CD4-positive, alpha-beta memory T cell (primary cell): ENCODE measurements at regions not wholly inside any gene's neighbourhood (a gene's known extent, or its start where the extent isn't known, plus 50 kb on each side); places are given as distances from the start of the nearest gene placed in this dataset.

ENCODE experiments used
- CTCF ChIA-PET: fragments of 350-600 bp; sonication (Branson Sonifier 250); formaldehyde crosslinking; loops from one replicate; lab custom pipeline; 2021; ENCODE audit warnings: inconsistent platforms; ENCODE audit not compliant: partially characterized antibody; lab: Charles Lee
- POLR2A ChIA-PET: fragments of 350-600 bp; sonication (Branson Sonifier 250); formaldehyde crosslinking; loops from one replicate; lab custom pipeline; 2021; ENCODE audit not compliant: partially characterized antibody; lab: Charles Lee
- DNase-seq, 5 donors: peaks; one replicate each; pipeline versions ENCODE4 v3.0.0 to v3.0.0-alpha.2; 2020 to 2022; ENCODE audit warnings: mixed read lengths in 1 of 5
- H3K27ac ChIP-seq: one replicate; pipeline ENCODE4 v1.7.0; 2013; ENCODE audit warnings: low read depth, low read length
- H3K27me3 ChIP-seq: 2 replicates; pipeline ENCODE4 v1.7.0; 2013; ENCODE audit warnings: mild to moderate bottlenecking, low read length, moderate library complexity; ENCODE audit not compliant: insufficient read depth
- H3K36me3 ChIP-seq: 2 replicates; pipeline ENCODE4 v1.7.0; 2013; ENCODE audit warnings: mild to moderate bottlenecking, low read length, moderate library complexity; ENCODE audit not compliant: insufficient read depth
- H3K4me1 ChIP-seq: 2 replicates; pipeline ENCODE4 v1.7.0; 2013; ENCODE audit warnings: mild to moderate bottlenecking, low read length, moderate library complexity; ENCODE audit not compliant: insufficient read depth
- H3K4me3 ChIP-seq, 2 donors: one replicate each; pipeline ENCODE4 v1.7.0; 2013; ENCODE audit warnings: low read length in 2 of 2, mild to moderate bottlenecking in 1 of 2
- H3K9me3 ChIP-seq, 2 donors: one replicate each; pipeline ENCODE4 v1.7.0; 2013; ENCODE audit warnings: low read length in 2 of 2, control low read depth in 1 of 2; ENCODE audit not compliant: control insufficient read depth in 1 of 2
- H3K27ac Mint-ChIP-seq, 7 donors: one replicate each; pipeline ENCODE4 v1.8.0; 2020 to 2021; ENCODE audit warnings: mixed read lengths in 7 of 7, mild to moderate bottlenecking in 6 of 7, inconsistent platforms in 3 of 7, moderate library complexity in 3 of 7
- H3K27me3 Mint-ChIP-seq, 2 donors: one replicate each; pipeline ENCODE4 v1.8.0; 2020 to 2021; ENCODE audit warnings: mixed read lengths in 2 of 2
- H3K36me3 Mint-ChIP-seq, 2 donors: one replicate each; pipeline ENCODE4 v1.8.0; 2020 to 2021; ENCODE audit warnings: mixed read lengths in 2 of 2, inconsistent platforms in 1 of 2, mild to moderate bottlenecking in 1 of 2
- H3K4me1 Mint-ChIP-seq, 4 donors: one replicate each; pipeline ENCODE4 v1.8.0; 2020 to 2021; ENCODE audit warnings: mixed read lengths in 4 of 4, mild to moderate bottlenecking in 1 of 4
- H3K4me3 Mint-ChIP-seq, 8 donors: one replicate each; pipeline ENCODE4 v1.8.0; 2020 to 2021; ENCODE audit warnings: mixed read lengths in 8 of 8, mild to moderate bottlenecking in 7 of 8, moderate library complexity in 6 of 8, inconsistent platforms in 3 of 8
- H3K9me3 Mint-ChIP-seq, 8 donors: one replicate each; pipeline ENCODE4 v1.8.0; 2020 to 2021; ENCODE audit warnings: mixed read lengths in 8 of 8, mild to moderate bottlenecking in 5 of 8, inconsistent platforms in 3 of 8, moderate library complexity in 1 of 8
- intact Hi-C: fragments of 100-400 bp; cut with micrococcal nuclease; formaldehyde crosslinking; loops from one replicate; pipeline ENCODE4 v1.15.1; 2023

DNA sequence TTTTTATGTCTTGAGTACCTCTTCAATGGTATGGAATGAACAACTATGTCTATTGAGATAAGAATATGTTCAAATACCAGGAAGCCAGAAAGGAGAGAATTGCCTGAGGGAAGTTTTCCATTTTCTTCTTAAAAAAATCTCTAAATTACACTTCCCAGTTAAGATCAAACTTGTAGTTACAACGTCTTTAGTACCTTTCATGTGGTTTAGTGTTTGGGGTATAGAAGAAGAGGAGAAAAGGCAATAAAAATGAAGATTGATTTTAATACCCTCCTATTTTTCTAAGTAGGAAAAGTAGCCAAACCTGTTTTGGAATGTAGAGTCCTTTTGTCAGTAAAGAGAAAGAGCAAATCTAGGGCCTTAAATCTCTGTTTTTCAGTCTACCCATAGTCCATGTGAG, 470.0 kb upstream of the SEMA3A start:
- Mint-ChIP-seq H3K27ac (no peak overlapping the region), H3K36me3 (no peaks in the 10 kb centered on the region), H3K27me3 (no peaks in the 10 kb centered on the region), H3K4me3 (no peak overlapping the region), H3K4me1 (peaks cover 0 to under 1% (median 0%) of the 10 kb centered on the region in 4 donors), H3K9me3 (peaks cover 0 to 8% (median 0%) of the 10 kb centered on the region in 8 donors)
- Histone ChIP-seq H3K27me3 (no peaks in the 10 kb centered on the region), H3K4me1 (no peaks in the 10 kb centered on the region), H3K27ac (no peak overlapping the region), H3K9me3 (no peaks in the 10 kb centered on the region), H3K4me3 (no peak overlapping the region), H3K36me3 (no peaks in the 10 kb centered on the region)
- ChIA-PET POLR2A (no interaction called here), CTCF (no interaction called here)
- intact Hi-C loops: no loop called here
- DNase-seq: no peak

DNA sequence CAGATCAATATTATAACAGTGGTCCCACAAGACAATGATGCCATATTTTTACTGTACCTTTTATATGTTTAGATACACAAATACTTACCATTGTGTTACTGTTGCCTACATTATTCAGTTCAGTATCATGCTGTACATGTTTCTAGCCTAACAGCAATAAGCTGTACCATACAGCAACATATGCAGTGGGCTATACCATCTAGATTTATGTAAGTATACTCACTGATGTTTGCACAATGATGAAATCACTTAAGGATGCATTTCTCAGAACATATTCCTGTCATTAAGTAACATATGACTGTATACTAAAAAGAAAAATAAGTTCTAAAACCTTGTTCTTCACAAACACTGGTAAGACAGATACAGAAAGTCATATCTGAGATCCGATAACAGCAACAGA, 468.6 kb upstream of the SEMA3A start:
- no peaks in the 10 kb centered on the region for H3K36me3 ChIP-seq
- Mint-ChIP-seq H3K9me3 (peaks cover 0 to 8% (median 0%) of the 10 kb centered on the region in 8 donors), H3K27ac (no peak overlapping the region), H3K4me3 (no peak overlapping the region), H3K4me1 (no peaks in the 10 kb centered on the region), H3K27me3 (no peaks in the 10 kb centered on the region), H3K36me3 (no peaks in the 10 kb centered on the region)
- H3K4me1 ChIP-seq: no peaks in the 10 kb centered on the region
- H3K27ac ChIP-seq: no peak overlapping the region
- ChIA-PET CTCF (no interaction called here), POLR2A (no interaction called here)
- intact Hi-C loops: no loop called here
- H3K27me3 ChIP-seq: no peaks in the 10 kb centered on the region
- no peaks in the 10 kb centered on the region for H3K9me3 ChIP-seq
- DNase-seq: no peak
- H3K4me3 ChIP-seq: no peak overlapping the region

DNA sequence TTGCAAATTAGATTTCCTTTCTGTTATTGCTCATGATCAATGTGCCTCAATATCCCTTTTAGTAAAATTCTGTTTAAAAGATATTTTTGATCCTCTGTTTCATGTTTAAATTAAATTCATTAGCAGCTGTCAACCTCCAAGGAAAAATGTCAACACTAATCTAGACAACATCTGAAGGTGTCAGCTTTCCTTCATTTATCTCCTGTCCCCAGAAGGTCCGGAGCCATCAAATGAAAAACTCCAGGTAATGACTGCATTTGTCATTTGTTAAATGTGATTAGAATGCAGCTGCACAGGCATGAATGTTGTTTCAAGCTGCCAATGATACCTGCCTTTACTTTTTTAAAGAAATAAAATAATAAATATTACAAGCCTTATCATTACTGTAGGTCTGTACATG, 463.7 kb upstream of the SEMA3A start:
- no peak for DNase-seq
- ChIA-PET POLR2A (no interaction called here), CTCF (no interaction called here)
- Histone ChIP-seq H3K4me3 (no peak overlapping the region), H3K36me3 (no peaks in the 10 kb centered on the region), H3K27ac (no peak overlapping the region), H3K27me3 (no peaks in the 10 kb centered on the region), H3K4me1 (no peaks in the 10 kb centered on the region), H3K9me3 (no peaks in the 10 kb centered on the region)
- Mint-ChIP-seq H3K27ac (no peak overlapping the region), H3K27me3 (no peaks in the 10 kb centered on the region), H3K4me1 (no peaks in the 10 kb centered on the region), H3K36me3 (no peaks in the 10 kb centered on the region), H3K9me3 (peaks cover 0 to 3% (median 0%) of the 10 kb centered on the region in 8 donors), H3K4me3 (no peak overlapping the region)
- intact Hi-C loops: no loop called here

DNA sequence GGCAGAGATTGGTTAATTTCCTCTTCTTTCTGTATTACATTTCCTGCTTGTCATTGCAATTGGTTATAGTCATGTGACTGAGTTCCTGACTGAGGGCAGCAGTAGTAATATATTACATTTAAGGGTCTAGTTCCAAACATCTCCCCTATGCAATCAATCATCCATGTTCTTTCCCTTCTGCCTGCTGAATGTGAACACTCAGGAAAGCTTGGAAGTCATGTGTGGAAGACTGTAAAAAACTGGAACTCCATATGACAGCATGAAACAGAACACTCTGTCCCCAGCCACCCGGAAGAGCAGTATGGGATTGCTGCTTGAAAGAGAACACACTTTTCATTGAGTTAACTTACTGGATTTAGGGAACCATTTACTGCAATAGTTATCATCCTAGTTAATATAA, 459.7 kb upstream of the SEMA3A start:
- Histone ChIP-seq H3K36me3 (no peaks in the 10 kb centered on the region), H3K27me3 (no peaks in the 10 kb centered on the region), H3K4me1 (no peaks in the 10 kb centered on the region), H3K9me3 (no peaks in the 10 kb centered on the region), H3K27ac (no peak overlapping the region), H3K4me3 (no peak overlapping the region)
- intact Hi-C loops: no loop called here
- H3K4me1 Mint-ChIP-seq: no peaks in the 10 kb centered on the region
- H3K36me3 Mint-ChIP-seq: no peaks in the 10 kb centered on the region
- H3K9me3 Mint-ChIP-seq: peaks cover 0 to 7% (median under 1%) of the 10 kb centered on the region in 8 donors
- no peak overlapping the region for H3K27ac Mint-ChIP-seq
- ChIA-PET POLR2A (no interaction called here), CTCF (no interaction called here)
- no peak overlapping the region for H3K4me3 Mint-ChIP-seq
- DNase-seq: no peak
- no peaks in the 10 kb centered on the region for H3K27me3 Mint-ChIP-seq

DNA sequence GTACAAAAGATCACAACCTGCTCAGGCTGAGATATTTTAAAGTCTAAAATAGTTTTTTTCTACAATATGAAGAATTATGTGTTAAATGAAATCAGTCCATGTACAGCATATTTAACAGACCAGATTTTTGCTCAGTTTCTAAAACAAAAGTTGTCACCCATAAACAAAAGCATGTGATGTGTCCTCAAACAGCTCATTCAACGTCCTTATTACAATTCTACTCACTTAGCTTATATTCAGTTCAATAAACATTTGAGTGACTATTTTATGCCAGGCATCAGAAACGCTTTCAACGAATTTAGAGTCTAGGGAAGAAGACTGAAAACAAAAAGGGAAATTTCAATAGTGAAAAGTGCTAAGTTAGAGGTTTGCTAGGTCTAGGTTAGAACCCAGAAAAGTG, 457.3 kb upstream of the SEMA3A start:
- no peak overlapping the region for H3K4me3 ChIP-seq
- CTCF ChIA-PET: no interaction called here
- intact Hi-C loops: no loop called here
- no peak overlapping the region for H3K4me3 Mint-ChIP-seq
- H3K27ac ChIP-seq: no peak overlapping the region
- H3K36me3 ChIP-seq: no peaks in the 10 kb centered on the region
- POLR2A ChIA-PET: no interaction called here
- H3K27me3 ChIP-seq: no peaks in the 10 kb centered on the region
- no peak overlapping the region for H3K27ac Mint-ChIP-seq
- peaks cover 0 to 14% (median 2%) of the 10 kb centered on the region in 8 donors for H3K9me3 Mint-ChIP-seq
- no peaks in the 10 kb centered on the region for H3K4me1 Mint-ChIP-seq
- no peak for DNase-seq
- no peaks in the 10 kb centered on the region for H3K4me1 ChIP-seq
- no peaks in the 10 kb centered on the region for H3K27me3 Mint-ChIP-seq
- no peaks in the 10 kb centered on the region for H3K36me3 Mint-ChIP-seq
- H3K9me3 ChIP-seq: no peaks in the 10 kb centered on the region

DNA sequence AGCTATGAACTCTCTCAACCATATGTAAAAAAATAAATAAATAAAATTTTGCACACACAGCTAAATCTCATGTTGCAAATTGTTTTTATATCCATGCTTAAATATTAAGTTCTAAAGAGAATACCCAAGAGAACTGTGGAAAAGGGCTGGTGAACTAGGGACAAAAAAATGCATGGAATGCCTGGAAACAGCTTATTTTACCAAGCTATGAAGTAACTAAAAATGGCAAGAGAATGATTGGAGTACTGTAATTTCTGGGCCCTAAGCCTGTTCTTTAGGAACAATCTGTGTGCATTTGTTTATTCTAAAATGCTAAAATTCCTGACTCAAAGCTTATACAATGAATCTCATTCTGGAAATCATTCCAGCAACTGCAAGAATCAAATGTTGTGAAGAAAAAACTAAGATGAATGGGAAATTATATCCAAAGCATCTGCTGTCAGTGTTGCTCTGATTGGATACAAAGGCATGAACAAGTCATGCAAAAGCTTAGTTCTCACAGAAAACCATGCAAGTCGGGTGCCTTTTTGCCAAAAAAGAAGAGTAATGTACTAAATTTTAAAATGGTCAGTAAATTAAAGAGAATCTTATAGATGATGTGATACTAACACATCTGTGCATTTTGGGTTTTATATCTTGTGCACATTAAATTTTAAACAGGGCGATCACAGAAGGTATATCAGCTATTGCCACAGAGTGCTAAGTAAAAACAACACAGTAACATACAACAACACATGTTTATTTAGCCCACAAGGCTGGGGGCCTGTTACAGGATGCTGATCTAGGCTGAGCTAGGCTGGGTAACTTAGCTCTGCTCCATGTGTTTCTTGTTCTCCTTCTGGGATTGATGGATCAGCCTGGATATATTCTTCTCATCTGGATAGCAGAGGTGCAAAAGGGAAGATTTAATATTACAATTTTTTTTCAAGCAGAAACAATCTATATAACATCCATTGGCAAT, 453.5 kb upstream of the SEMA3A start:
- Mint-ChIP-seq H3K27me3 (no peaks in the 10 kb centered on the region), H3K4me3 (no peak overlapping the region), H3K36me3 (no peaks in the 10 kb centered on the region), H3K27ac (no peak overlapping the region), H3K4me1 (no peaks in the 10 kb centered on the region), H3K9me3 (peaks cover 0 to 14% (median under 1%) of the 10 kb centered on the region in 8 donors)
- intact Hi-C loops: no loop called here
- ChIA-PET CTCF (no interaction called here), POLR2A (no interaction called here)
- Histone ChIP-seq H3K4me3 (no peak overlapping the region), H3K27ac (no peak overlapping the region), H3K27me3 (no peaks in the 10 kb centered on the region), H3K4me1 (no peaks in the 10 kb centered on the region), H3K9me3 (no peaks in the 10 kb centered on the region), H3K36me3 (no peaks in the 10 kb centered on the region)
- DNase-seq: no peak

DNA sequence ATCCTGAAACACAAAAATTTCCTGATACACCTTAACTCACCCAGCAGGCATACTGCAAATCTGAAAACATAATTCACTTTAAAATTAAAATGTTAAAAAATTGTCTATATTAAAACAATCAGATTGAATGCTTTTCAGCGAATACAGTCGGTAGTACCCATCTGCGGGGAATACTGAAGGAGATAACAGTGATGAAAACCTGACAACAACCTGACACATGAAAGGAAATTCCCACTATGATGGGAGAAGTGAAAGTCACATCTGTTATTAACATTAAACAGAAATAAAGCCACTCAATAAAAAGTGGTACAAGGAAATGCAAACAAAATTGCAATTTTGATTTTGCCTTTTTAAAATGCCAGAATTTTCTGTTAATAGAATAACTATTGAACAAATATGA, 448.0 kb upstream of the SEMA3A start:
- no peak overlapping the region for H3K27ac ChIP-seq
- intact Hi-C loops: no loop called here
- H3K27ac Mint-ChIP-seq: no peak overlapping the region
- no peak for DNase-seq
- no peaks in the 10 kb centered on the region for H3K36me3 Mint-ChIP-seq
- H3K9me3 ChIP-seq: no peaks in the 10 kb centered on the region
- POLR2A ChIA-PET: no interaction called here
- CTCF ChIA-PET: no interaction called here
- H3K4me3 Mint-ChIP-seq: no peak overlapping the region
- H3K9me3 Mint-ChIP-seq: peaks cover 0 to 6% (median 0%) of the 10 kb centered on the region in 8 donors
- H3K4me3 ChIP-seq: no peak overlapping the region
- H3K4me1 ChIP-seq: no peaks in the 10 kb centered on the region
- H3K27me3 ChIP-seq: no peaks in the 10 kb centered on the region
- no peaks in the 10 kb centered on the region for H3K4me1 Mint-ChIP-seq
- no peaks in the 10 kb centered on the region for H3K27me3 Mint-ChIP-seq
- H3K36me3 ChIP-seq: no peaks in the 10 kb centered on the region
